OCI-LY7 (cell line): ENCODE measurements at regions not wholly inside any gene's neighbourhood (a gene's known extent, or its start where the extent isn't known, plus 50 kb on each side); places are given as distances from the start of the nearest gene placed in this dataset.

Experiments
- BruUV-seq: library from RNA; stranded (reverse); fragments of 400-500 nt; replicated peaks from 2 replicates; lab custom pipeline; 2021; lab: Mats Ljungman, UMichigan
- CTCF ChIA-PET: fragments of 300-600 bp; sonication (Branson Sonifier 250); formaldehyde crosslinking; loops from one replicate; lab custom pipeline; 2022; ENCODE audit warnings: antibody characterized with exemption; ENCODE audit not compliant: unreplicated experiment; lab: Charles Lee
- POLR2A ChIA-PET: fragments of 300-600 bp; sonication (Branson Sonifier 250); formaldehyde crosslinking; loops from one replicate; lab custom pipeline; 2022; ENCODE audit warnings: antibody characterized with exemption; lab: Charles Lee
- DNase-seq: peaks from one replicate; pipeline ENCODE4 v3.0.0-alpha.2; 2015; ENCODE audit warnings: low spot score
- H2AFZ ChIP-seq: fragments of 200-600 bp; sonication (generic), shearing (Covaris generic); 2 replicates; pipeline ENCODE4 v1.6.1; 2014; ENCODE audit warnings: mild to moderate bottlenecking, antibody characterized with exemption, low read length, moderate library complexity
- H3K27ac ChIP-seq: fragments of 200-600 bp; sonication (generic); 2 replicates; pipeline ENCODE4 v1.5.1; 2014; ENCODE audit warnings: mixed run types, low read depth, mild to moderate bottlenecking, moderate library complexity, low read length, inconsistent platforms; ENCODE audit not compliant: poor library complexity, severe bottlenecking
- H3K36me3 ChIP-seq: fragments of 200-600 bp; sonication (generic); 2 replicates; pipeline ENCODE4 v1.6.1; 2014; ENCODE audit warnings: mild to moderate bottlenecking, antibody characterized with exemption, low read length, moderate library complexity, mixed read lengths; ENCODE audit not compliant: insufficient read depth
- H3K4me1 ChIP-seq: fragments of 200-600 bp; sonication (generic); 2 replicates; pipeline ENCODE4 v1.5.1; 2014; ENCODE audit warnings: mild to moderate bottlenecking, low read length; ENCODE audit not compliant: insufficient read depth, poor library complexity, severe bottlenecking
- H3K4me2 ChIP-seq: fragments of 200-600 bp; sonication (generic); 2 replicates; pipeline ENCODE4 v1.6.1; 2014; ENCODE audit warnings: mild to moderate bottlenecking, low read length
- H3K4me3 ChIP-seq: fragments of 200-600 bp; sonication (generic); 2 replicates; pipeline ENCODE4 v1.5.1; 2014; ENCODE audit warnings: mild to moderate bottlenecking, low read depth, low read length; ENCODE audit not compliant: poor library complexity, severe bottlenecking
- H3K79me2 ChIP-seq: fragments of 200-600 bp; sonication (generic); 2 replicates; pipeline ENCODE4 v1.6.1; 2016; ENCODE audit warnings: low read depth, mild to moderate bottlenecking, low read length, moderate library complexity, mixed read lengths; ENCODE audit not compliant: insufficient read depth
- H3K9me2 ChIP-seq: fragments of 200-600 bp; sonication (generic); 2 replicates; pipeline ENCODE4 v1.6.1; 2016; ENCODE audit warnings: mild to moderate bottlenecking, low read length, mixed read lengths; ENCODE audit not compliant: insufficient read depth
- H3K9me3 ChIP-seq: fragments of 200-600 bp; sonication (generic); 2 replicates; pipeline ENCODE4 v1.6.1; 2014; ENCODE audit warnings: mild to moderate bottlenecking, mixed run types, low read length, mixed read lengths
- H4K20me1 ChIP-seq: fragments of 200-600 bp; sonication (generic); 2 replicates; pipeline ENCODE4 v1.6.1; 2014; ENCODE audit warnings: mild to moderate bottlenecking, antibody characterized with exemption, low read length, moderate library complexity, mixed read lengths; ENCODE audit not compliant: insufficient read depth
- EZH2phosphoT487 ChIP-seq: fragments of 200-600 bp; sonication (generic); IDR thresholded peaks from 2 replicates; pipeline ENCODE4 v1.6.1; 2018; ENCODE audit warnings: low read depth, borderline replicate concordance, mild to moderate bottlenecking, mixed run types, antibody characterized with exemption, low read length, moderate library complexity, mixed read lengths
- intact Hi-C: fragments of 100-400 bp; cut with micrococcal nuclease; formaldehyde crosslinking; loops from one replicate; pipeline ENCODE4 v1.10.0; 2022; ENCODE audit not compliant: unreplicated experiment
- TF ChIP-seq, protein P1 (sequence below): fragments of 200-600 bp; sonication (generic); conservative IDR thresholded peaks from 2 replicates; pipeline ENCODE4 v1.5.1; 2014; ENCODE audit warnings: mild to moderate bottlenecking, antibody characterized with exemption, low read length, moderate library complexity, mixed read lengths

DNA sequence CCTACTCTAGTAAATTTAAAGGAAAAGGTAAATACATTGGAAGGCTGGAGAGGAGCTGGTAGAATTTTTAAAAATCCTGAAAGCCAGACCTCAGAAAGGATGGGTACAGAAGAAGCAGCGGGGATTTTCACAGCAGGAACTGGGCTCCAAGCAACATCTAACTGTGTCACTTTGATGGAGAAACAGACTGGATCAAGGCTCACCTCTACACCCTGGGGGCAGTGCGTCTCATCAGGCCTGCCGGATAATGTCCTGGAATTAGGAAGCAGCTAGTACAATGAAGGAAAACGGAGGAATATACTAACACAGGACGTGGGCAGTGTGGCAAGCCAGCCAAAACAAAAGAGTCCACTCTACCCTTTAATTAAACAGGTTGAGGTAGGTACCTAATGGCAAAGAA lies 463.6 kb downstream of the TAF11L14 start:
- no TSS peak for BruUV-seq
- Histone ChIP-seq H3K9me3 (no peaks in the 10 kb centered on the region), H2AFZ (no peak overlapping the region), H3K4me3 (no peak overlapping the region), H3K4me1 (no peaks in the 10 kb centered on the region), H3K27ac (no peak overlapping the region), H3K79me2 (no peaks in the 10 kb centered on the region), H3K36me3 (no peaks in the 10 kb centered on the region), H3K9me2 (no peaks in the 10 kb centered on the region), H3K4me2 (no peak overlapping the region), H4K20me1 (no peaks in the 10 kb centered on the region)
- DNase-seq = no peak
- TF ChIP-seq, protein P1, sequence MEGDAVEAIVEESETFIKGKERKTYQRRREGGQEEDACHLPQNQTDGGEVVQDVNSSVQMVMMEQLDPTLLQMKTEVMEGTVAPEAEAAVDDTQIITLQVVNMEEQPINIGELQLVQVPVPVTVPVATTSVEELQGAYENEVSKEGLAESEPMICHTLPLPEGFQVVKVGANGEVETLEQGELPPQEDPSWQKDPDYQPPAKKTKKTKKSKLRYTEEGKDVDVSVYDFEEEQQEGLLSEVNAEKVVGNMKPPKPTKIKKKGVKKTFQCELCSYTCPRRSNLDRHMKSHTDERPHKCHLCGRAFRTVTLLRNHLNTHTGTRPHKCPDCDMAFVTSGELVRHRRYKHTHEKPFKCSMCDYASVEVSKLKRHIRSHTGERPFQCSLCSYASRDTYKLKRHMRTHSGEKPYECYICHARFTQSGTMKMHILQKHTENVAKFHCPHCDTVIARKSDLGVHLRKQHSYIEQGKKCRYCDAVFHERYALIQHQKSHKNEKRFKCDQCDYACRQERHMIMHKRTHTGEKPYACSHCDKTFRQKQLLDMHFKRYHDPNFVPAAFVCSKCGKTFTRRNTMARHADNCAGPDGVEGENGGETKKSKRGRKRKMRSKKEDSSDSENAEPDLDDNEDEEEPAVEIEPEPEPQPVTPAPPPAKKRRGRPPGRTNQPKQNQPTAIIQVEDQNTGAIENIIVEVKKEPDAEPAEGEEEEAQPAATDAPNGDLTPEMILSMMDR = no peak
- no peak for TF ChIP-seq EZH2phosphoT487
- POLR2A ChIA-PET = no interaction called here
- intact Hi-C loops = no loop called here
- CTCF ChIA-PET = no interaction called here

DNA sequence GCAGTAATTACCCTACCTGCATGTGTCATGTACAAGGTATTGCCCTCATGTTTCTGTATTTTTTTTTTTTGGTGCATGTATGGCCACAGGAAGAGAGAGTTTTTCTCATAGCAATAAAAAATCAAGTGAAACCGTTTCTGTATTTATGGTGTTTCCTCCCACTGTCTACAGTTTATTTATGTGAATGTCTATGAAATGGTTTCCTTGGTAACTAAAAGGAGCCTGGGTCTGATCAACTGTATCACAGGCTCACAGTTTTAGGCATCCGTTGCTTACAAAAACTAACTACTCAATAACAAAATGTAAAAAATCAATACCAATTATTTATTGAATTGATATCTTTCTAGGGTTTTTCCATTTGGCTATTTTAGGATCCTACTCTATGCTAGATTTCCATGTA lies 464.4 kb downstream of the TAF11L14 start:
- DNase-seq = no peak
- no peaks in the 10 kb centered on the region for H3K79me2 ChIP-seq
- no peaks in the 10 kb centered on the region for H3K36me3 ChIP-seq
- intact Hi-C loops = no loop called here
- H4K20me1 ChIP-seq = no peaks in the 10 kb centered on the region
- no peaks in the 10 kb centered on the region for H3K9me3 ChIP-seq
- CTCF ChIA-PET = no interaction called here
- BruUV-seq = no TSS peak
- H3K4me3 ChIP-seq = no peak overlapping the region
- no peak overlapping the region for H2AFZ ChIP-seq
- TF ChIP-seq EZH2phosphoT487 = no peak
- TF ChIP-seq, protein P1 = no peak
- POLR2A ChIA-PET = no interaction called here
- no peak overlapping the region for H3K4me2 ChIP-seq
- no peaks in the 10 kb centered on the region for H3K9me2 ChIP-seq
- H3K4me1 ChIP-seq = no peaks in the 10 kb centered on the region
- H3K27ac ChIP-seq = no peak overlapping the region

DNA sequence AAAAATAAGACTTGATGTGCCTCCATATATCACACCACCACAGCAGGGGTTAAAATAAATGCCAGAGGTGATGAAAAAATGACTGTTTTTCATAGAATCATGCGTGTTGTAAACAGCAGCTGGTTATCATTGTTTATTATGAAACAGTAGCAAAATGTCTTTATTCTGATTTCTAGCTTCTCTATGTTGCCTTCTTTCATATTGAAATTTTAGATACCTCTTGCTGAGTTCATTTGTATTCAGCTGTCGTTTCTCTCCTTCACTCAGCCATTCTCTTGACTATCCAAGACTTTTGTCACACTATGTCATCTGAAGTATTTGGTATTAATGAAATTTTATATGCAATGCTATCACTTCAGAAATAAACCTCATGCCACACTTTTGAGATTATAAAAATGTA lies 465.0 kb downstream of the TAF11L14 start:
- no peaks in the 10 kb centered on the region for H4K20me1 ChIP-seq
- DNase-seq = no peak
- no peaks in the 10 kb centered on the region for H3K36me3 ChIP-seq
- H3K27ac ChIP-seq = no peak overlapping the region
- H3K9me3 ChIP-seq = no peaks in the 10 kb centered on the region
- CTCF ChIA-PET = no interaction called here
- intact Hi-C loops = no loop called here
- H3K4me1 ChIP-seq = no peaks in the 10 kb centered on the region
- BruUV-seq = no TSS peak
- TF ChIP-seq, protein P1 = no peak
- TF ChIP-seq EZH2phosphoT487 = no peak
- H2AFZ ChIP-seq = no peak overlapping the region
- no peak overlapping the region for H3K4me2 ChIP-seq
- POLR2A ChIA-PET = no interaction called here
- H3K9me2 ChIP-seq = no peaks in the 10 kb centered on the region
- H3K4me3 ChIP-seq = no peak overlapping the region
- H3K79me2 ChIP-seq = no peaks in the 10 kb centered on the region
